Nephron progenitor cell (in vitro differentiated cells): ENCODE measurements at regions not wholly inside any gene's neighbourhood (a gene's known extent, or its start where the extent isn't known, plus 50 kb on each side); places are given as distances from the start of the nearest gene placed in this dataset.
"Not testable (repeated sequence)": the region's sequence is repeated elsewhere in the genome, so short reads cannot be mapped to it uniquely, and the experiment has no call there.

Experiments
- DNase-seq: peaks from one replicate; pipeline ENCODE4 v3.0.0; 2021
- H3K27ac Mint-ChIP-seq: 2 replicates; pipeline ENCODE4 v1.8.0; 2021; ENCODE audit warnings: mild to moderate bottlenecking, moderate library complexity, mixed read lengths
- H3K27me3 Mint-ChIP-seq: 2 replicates; pipeline ENCODE4 v1.8.0; 2021; ENCODE audit warnings: mild to moderate bottlenecking, low read depth, mixed read lengths; ENCODE audit not compliant: poor library complexity
- H3K36me3 Mint-ChIP-seq: 2 replicates; pipeline ENCODE4 v1.8.0; 2021; ENCODE audit warnings: low read depth, mixed read lengths
- H3K4me1 Mint-ChIP-seq: 2 replicates; pipeline ENCODE4 v1.8.0; 2021; ENCODE audit warnings: mixed read lengths
- H3K4me3 Mint-ChIP-seq: 2 replicates; pipeline ENCODE4 v1.8.0; 2021; ENCODE audit warnings: mild to moderate bottlenecking, moderate library complexity, mixed read lengths
- H3K9me3 Mint-ChIP-seq: 2 replicates; pipeline ENCODE4 v1.8.0; 2021; ENCODE audit warnings: mild to moderate bottlenecking, moderate library complexity, mixed read lengths
- TF ChIP-seq, protein P1 (sequence below): fragments of 200-600 bp; sonication (generic); IDR thresholded peaks from 2 replicates; pipeline ENCODE4 v1.5.0; 2021; ENCODE audit warnings: antibody characterized with exemption

DNA sequence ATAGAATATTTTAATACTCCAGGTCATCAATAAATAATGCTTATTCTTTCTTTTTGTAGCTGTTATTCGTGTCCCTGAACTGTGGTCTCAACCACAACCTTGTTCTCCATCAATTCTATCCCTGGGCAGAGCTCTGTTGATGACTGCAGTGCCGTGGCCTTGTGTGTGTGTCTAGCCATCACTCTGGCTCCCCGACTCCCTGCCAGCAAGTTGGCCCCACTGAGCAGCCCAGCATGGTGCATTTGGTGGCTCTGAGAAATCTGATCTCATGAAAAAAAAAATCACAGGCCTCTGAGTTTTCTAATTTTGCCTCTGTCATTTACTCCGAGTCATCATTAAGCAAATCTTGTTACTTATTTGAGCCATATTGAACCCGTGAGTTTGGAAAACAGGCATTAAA lies 164.7 kb downstream of the GOLGA6L6 start:
- no peaks in the 10 kb centered on the region for H3K36me3 Mint-ChIP-seq
- H3K4me3 Mint-ChIP-seq: no peak overlapping the region
- H3K27ac Mint-ChIP-seq: no peak overlapping the region
- no peak for DNase-seq
- TF ChIP-seq, protein P1, sequence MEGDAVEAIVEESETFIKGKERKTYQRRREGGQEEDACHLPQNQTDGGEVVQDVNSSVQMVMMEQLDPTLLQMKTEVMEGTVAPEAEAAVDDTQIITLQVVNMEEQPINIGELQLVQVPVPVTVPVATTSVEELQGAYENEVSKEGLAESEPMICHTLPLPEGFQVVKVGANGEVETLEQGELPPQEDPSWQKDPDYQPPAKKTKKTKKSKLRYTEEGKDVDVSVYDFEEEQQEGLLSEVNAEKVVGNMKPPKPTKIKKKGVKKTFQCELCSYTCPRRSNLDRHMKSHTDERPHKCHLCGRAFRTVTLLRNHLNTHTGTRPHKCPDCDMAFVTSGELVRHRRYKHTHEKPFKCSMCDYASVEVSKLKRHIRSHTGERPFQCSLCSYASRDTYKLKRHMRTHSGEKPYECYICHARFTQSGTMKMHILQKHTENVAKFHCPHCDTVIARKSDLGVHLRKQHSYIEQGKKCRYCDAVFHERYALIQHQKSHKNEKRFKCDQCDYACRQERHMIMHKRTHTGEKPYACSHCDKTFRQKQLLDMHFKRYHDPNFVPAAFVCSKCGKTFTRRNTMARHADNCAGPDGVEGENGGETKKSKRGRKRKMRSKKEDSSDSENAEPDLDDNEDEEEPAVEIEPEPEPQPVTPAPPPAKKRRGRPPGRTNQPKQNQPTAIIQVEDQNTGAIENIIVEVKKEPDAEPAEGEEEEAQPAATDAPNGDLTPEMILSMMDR: no peak
- H3K27me3 Mint-ChIP-seq: no peaks in the 10 kb centered on the region
- H3K4me1 Mint-ChIP-seq: no peaks in the 10 kb centered on the region
- H3K9me3 Mint-ChIP-seq: peaks cover 6% of the 10 kb centered on the region

DNA sequence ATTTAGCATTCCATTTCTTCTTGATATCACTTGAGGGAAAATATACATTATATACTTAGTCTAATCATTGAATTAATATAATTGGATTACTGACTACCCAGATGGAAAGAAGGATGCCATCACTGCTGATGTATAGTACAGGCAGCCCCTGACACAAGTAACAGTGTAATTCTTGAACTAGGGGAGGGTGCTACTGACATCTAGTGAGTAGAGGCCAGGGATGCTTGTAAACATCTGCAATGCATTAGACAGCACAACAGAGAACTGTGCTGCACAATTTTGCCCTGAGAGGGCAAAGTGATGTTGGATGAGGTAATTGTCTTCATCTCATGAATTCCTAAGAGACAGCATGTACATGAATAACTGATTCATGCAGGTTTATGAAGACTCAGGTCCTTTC lies 169.2 kb downstream of the GOLGA6L6 start:
- H3K4me1 Mint-ChIP-seq, H3K9me3 Mint-ChIP-seq, H3K27me3 Mint-ChIP-seq, H3K4me3 Mint-ChIP-seq, H3K36me3 Mint-ChIP-seq, DNase-seq, H3K27ac Mint-ChIP-seq: not testable (repeated sequence)

DNA sequence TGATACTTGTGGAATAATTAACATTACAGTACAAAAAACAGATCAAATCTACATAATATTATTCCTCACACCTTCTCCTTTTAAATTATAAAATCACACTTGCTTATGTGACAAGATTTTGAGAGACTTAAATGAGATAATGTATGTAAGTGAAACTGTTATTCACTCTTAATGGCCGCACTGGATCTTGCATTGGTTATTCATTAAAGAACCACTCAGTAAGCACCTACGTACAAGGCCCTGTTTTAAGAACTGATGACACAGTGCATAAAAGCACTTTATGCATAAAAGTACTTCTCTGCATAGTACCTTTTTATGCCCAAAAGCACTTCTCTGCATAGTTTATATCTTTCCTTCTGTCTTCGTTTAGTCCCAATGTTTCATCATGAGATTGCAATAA lies 172.1 kb downstream of the GOLGA6L6 start:
- Mint-ChIP-seq H3K27me3 (no peaks in the 10 kb centered on the region), H3K9me3 (no peaks in the 10 kb centered on the region)

DNA sequence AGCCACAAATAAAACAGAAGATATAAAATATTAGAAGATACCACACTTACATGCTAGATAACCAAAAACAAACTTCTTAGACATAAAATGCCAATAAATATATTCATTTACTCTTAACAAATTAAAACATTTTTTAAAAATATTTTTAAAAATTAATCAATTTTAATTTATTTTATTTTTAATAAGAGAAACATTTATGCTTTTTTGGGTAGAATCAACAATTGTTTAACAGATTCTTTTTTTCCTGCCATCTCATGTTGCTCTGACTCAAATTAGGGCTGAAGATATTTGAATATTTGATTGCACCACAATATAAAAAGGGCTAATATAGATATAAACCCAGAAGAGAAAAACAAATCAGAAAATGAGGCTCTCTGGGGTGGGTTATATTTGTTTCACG lies 172.6 kb downstream of the GOLGA6L6 start:
- no peak overlapping the region for H3K27ac Mint-ChIP-seq
- H3K9me3 Mint-ChIP-seq: no peaks in the 10 kb centered on the region

More for the DNA sequence above, 172.1 kb downstream of the GOLGA6L6 start:
- Mint-ChIP-seq H3K4me1 (no peaks in the 10 kb centered on the region), H3K36me3 (no peaks in the 10 kb centered on the region), H3K4me3 (no peak overlapping the region), H3K27ac (no peak overlapping the region)
- DNase-seq: no peak
- TF ChIP-seq, protein P1: no peak

DNA sequence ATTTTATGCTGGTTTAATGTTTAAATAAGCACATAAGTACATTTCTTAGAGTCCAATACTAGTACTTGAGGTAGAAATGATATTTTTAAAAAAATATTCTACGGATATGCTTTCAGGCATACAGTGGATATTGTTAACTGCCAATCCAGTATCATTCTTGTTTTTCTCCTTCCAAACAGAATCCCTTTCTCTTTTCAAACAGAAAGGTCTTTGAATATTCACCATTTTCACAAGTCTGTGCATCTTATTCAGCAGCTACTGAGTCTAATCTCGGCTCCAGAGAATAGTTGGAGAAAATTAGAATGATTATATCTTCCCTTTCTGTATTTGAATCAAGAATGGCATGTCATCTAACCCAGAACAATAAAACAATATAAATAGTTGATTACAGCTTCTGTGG lies 174.5 kb downstream of the GOLGA6L6 start:
- Mint-ChIP-seq H3K4me1 (no peaks in the 10 kb centered on the region), H3K27me3 (no peaks in the 10 kb centered on the region), H3K4me3 (no peak overlapping the region), H3K36me3 (no peaks in the 10 kb centered on the region), H3K9me3 (no peaks in the 10 kb centered on the region), H3K27ac (no peak overlapping the region)
- no peak for DNase-seq
- TF ChIP-seq, protein P1: no peak

More for the DNA sequence above, 172.6 kb downstream of the GOLGA6L6 start:
- Mint-ChIP-seq H3K4me3 (no peak overlapping the region), H3K4me1 (no peaks in the 10 kb centered on the region), H3K27me3 (no peaks in the 10 kb centered on the region), H3K36me3 (no peaks in the 10 kb centered on the region)
- no peak for DNase-seq
- TF ChIP-seq, protein P1: no peak

DNA sequence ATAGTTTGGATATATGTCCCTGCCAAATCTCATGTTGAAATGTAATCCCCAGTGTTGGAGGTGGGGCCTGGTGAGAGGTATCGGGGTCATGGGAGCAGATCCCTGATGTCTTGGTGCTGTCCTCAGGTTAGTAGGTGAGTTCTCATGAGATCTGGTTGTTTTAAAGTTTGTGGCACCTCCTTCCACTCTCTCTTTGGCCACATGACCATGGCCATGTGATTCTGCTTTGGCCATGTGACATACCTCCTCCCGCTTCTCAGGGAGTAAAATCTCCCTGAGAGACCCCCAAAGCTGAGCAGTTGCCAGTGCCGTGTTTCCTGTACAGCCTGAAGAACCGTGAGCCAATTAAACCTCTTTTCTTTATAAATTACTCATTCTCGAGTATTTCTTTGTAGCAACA lies 178.0 kb downstream of the GOLGA6L6 start:
- not testable (repeated sequence) for H3K27me3 Mint-ChIP-seq, H3K36me3 Mint-ChIP-seq, H3K27ac Mint-ChIP-seq, H3K9me3 Mint-ChIP-seq, DNase-seq, H3K4me1 Mint-ChIP-seq, H3K4me3 Mint-ChIP-seq

DNA sequence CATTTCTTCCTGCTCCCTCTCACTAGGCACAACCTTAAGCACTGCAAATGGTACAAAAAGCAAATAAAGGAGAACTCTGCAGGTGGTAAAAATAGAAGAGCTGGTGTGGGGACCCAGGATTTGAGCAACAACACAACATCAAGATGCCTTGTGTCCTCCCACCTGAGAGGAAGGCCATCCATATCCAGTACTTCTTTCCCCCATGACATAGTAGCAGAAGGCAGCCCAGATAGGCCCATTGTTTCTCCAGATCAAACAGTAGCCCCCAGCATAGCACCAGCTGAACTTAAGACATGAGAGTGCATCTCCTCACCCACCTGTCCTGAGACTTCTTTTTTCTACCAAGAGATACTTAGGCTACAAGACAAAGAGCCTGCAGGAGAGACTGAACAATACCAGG lies 180.5 kb downstream of the GOLGA6L6 start:
- H3K27me3 Mint-ChIP-seq: no peaks in the 10 kb centered on the region
- no peak overlapping the region for H3K4me3 Mint-ChIP-seq
- H3K9me3 Mint-ChIP-seq: no peaks in the 10 kb centered on the region
- H3K36me3 Mint-ChIP-seq: peaks cover 2% of the 10 kb centered on the region
- no peaks in the 10 kb centered on the region for H3K4me1 Mint-ChIP-seq
- H3K27ac Mint-ChIP-seq: no peak overlapping the region
- TF ChIP-seq, protein P1: no peak
- no peak for DNase-seq
